ENCODE measurements at regions not wholly inside any gene's neighbourhood (a gene's known extent, or its start where the extent isn't known, plus 50 kb on each side); places are given as distances from the start of the nearest gene placed in this dataset.

- Histone ChIP-seq H3K4me1 (ENCODE audit: control insufficient read depth, insufficient read depth, low read length) (no peaks in the 10 kb centered on the region), H3K9me3 (ENCODE audit: control insufficient read depth, insufficient read depth, low read length) (peaks cover 12% of the 10 kb centered on the region; the same call in 1 of the 2 replicates), H3K4ac (ENCODE audit: low read depth, low read length) (no peak overlapping the region), H3K27me3 (ENCODE audit: control insufficient read depth, insufficient read depth, low read length) (no peaks in the 10 kb centered on the region), H3K4me2 (ENCODE audit: low read depth, low read length) (no peak overlapping the region), H4K91ac (ENCODE audit: insufficient read depth, low read depth, low read length) (no peak overlapping the region), H3K56ac (ENCODE audit: extremely low read depth, insufficient read depth, low read length) (no peak overlapping the region), H2AK5ac (ENCODE audit: low read depth, low read length) (no peak overlapping the region), H3K18ac (ENCODE audit: low read depth, low read length) (no peak overlapping the region), H3K9me1 (ENCODE audit: insufficient read depth, low read length) (no peaks in the 10 kb centered on the region), H3K4me3 (ENCODE audit: insufficient read depth, low read depth, low read length) (no peak overlapping the region), H3K23ac (ENCODE audit: low read depth, low read length) (no peak overlapping the region), H3K9ac (ENCODE audit: low read depth, low read length) (no peak overlapping the region), H4K8ac (ENCODE audit: low read depth in 2 of 2, low read length in 2 of 2) (no peak overlapping the region), H2AFZ (replicated peaks; ENCODE audit: low read length, poor library complexity) (no peak overlapping the region), H4K20me1 (ENCODE audit: insufficient read depth, low read length) (no peaks in the 10 kb centered on the region), H2AK9ac (replicated peaks; ENCODE audit: low read depth, low read length, poor library complexity) (no peak overlapping the region), H2BK15ac (ENCODE audit: low read depth, low read length) (no peak overlapping the region), H3K14ac (replicated peaks; ENCODE audit: low read depth, low read length) (no peak overlapping the region), H3K36me3 (ENCODE audit: control insufficient read depth, insufficient read depth, low read length) (no peaks in the 10 kb centered on the region), H2BK20ac (ENCODE audit: low read depth, low read length) (no peak overlapping the region), H2BK5ac (ENCODE audit: low read depth, low read length, poor library complexity, severe bottlenecking) (no peak overlapping the region), H3K27ac (ENCODE audit: insufficient read depth, low read length) (no peak overlapping the region), H3K79me1 (ENCODE audit: low read depth in 1 of 2, low read length in 2 of 2) (no peaks in the 10 kb centered on the region), H4K5ac (ENCODE audit: low read depth, low read length) (no peak overlapping the region), H2BK120ac (ENCODE audit: low read depth, low read length) (no peak overlapping the region)
- dilution Hi-C loops (cut with HindIII; ENCODE audit: low sequenced_read_pairs, unreplicated experiment) (no loop called here), in situ Hi-C loops (cut with MboI; ENCODE audit: low sequenced_read_pairs) (no loop called here), intact Hi-C loops (cut with micrococcal nuclease) (no loop called here)
- no peak for ATAC-seq (ENCODE audit: low read depth)
- POLR2A ChIA-PET (ENCODE audit: unreplicated experiment): no interaction called here
- CTCF ChIA-PET: no interaction called here
- WGBS, 2 experiments (ENCODE audit: extremely low coverage in 2 of 2, insufficient read length in 1 of 2): no CpG with 5 or more reads among the region's 11 CpGs
- DNase-seq: no peak
- BruUV-seq (replicated peaks): no TSS peak
- TF ChIP-seq RFX5 (IDR thresholded peaks at IDR 0.05; ENCODE audit: low read depth, low read length) (no peak), BHLHE40 (IDR thresholded peaks at IDR 0.05; ENCODE audit: low read depth, low read length) (no peak), FOS (IDR thresholded peaks at IDR 0.05; ENCODE audit: low read depth, low read length) (no peak), CTCF (conservative IDR thresholded peaks at IDR 0.05; ENCODE audit: low read depth, low read length) (no peak), CEBPB (IDR thresholded peaks at IDR 0.05; ENCODE audit: low read depth, low read length) (no peak), NFE2L2 (IDR thresholded peaks at IDR 0.05; ENCODE audit: low read depth, low read length) (no peak), MXI1 (IDR thresholded peaks at IDR 0.05; ENCODE audit: borderline replicate concordance, low read depth, low read length) (no peak), ELK1 (IDR thresholded peaks at IDR 0.05; ENCODE audit: borderline replicate concordance, low read depth, low read length) (no peak), RCOR1 (IDR thresholded peaks at IDR 0.05; ENCODE audit: insufficient replicate concordance, low read length) (no peak), USF2 (IDR thresholded peaks at IDR 0.05; ENCODE audit: low read depth, low read length) (no peak), RAD21 (IDR thresholded peaks at IDR 0.05; ENCODE audit: low read length) (no peak), POLR2A (IDR thresholded peaks at IDR 0.05; ENCODE audit: low read depth, low read length) (no peak), CHD1 (IDR thresholded peaks at IDR 0.05; ENCODE audit: low read depth, low read length) (no peak), SMC3 (IDR thresholded peaks at IDR 0.05; ENCODE audit: low read depth, low read length) (no peak), MAFK (IDR thresholded peaks at IDR 0.05; ENCODE audit: low read depth, low read length) (no peak), MAZ (IDR thresholded peaks at IDR 0.05; ENCODE audit: borderline replicate concordance, low read depth, low read length) (no peak)
Observed at GRCh38 chr20:60586269-60587050, 628.2 kb downstream of the CDH26 start.
